ENCODE measurements at regions not wholly inside any gene's neighbourhood (a gene's known extent, or its start where the extent isn't known, plus 50 kb on each side); places are given as distances from the start of the nearest gene placed in this dataset.

DNA sequence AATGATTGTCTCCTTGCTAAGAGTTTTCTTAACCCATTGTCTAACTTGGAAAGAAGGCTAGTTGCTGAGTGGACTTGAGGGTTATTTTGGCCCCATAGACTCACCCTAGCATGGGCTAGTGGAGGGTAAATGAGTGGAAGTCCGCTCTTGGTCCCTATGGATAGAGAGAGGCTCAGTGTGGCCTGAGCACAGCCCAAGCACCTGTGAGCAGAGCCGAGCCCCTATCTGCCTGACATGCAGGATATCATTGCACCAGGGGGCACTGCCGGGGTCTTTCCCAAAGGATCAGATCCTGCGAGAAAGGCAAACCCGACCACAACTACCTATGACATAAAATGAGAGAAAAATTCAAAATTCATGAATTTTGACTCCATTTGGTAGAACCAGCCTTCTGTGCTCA lies 70.6 kb upstream of the GGTLC1 start:
- DNase-seq (ENCODE audit: low read depth), result no peak

DNA sequence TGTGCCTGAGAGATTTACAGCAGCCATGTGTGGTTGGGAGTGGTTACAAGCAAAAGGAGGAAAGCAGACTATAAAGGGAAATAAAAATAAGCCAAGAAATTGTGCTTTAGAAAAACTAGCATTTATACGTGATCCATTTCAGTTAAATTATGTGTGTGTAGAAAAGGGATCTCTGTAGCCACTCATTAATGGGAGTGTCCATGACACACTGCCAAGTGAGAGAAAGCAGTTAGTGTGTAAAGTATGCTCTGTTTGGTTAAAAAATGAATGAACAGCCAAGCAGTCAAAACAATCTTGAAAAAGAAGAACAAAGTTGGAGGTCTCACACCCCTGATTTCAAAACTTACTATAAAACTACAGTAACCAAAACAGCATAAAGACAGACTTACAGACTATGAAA lies 67.9 kb upstream of the GGTLC1 start:
- DNase-seq (ENCODE audit: low read depth), result no peak

DNA sequence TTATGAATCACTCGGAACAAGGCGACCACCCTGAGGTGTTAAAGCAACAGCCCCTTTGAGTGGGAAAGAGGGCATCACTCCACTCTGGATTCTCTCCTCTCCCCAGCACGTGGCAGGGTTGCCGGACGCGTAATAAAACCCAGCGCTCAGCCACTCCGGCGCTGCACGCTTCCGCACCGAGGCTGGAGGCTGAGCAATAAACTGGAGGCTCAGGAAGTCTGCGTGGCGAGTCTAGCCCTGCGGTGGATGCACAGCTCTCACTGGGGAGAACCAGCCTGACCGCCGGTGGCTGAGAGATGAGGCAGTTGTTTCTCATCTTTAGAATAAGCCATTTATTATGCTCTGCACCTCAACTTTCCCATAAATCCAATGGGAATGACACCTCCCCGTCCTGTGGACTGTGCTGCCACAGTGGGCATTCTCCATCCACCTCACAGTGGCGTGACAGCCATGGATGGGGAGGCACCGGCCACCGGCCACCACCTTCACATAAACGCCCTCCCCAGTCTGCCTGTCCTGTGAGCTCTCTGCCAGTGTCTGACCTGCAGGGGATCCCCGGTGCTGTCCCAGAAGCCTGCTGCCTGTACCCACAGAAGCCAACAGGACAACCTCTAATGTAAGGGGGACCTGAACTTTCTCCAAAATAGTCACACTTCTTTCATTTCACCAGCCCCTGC lies 64.2 kb upstream of the GGTLC1 start:
- no peak for DNase-seq (ENCODE audit: low read depth)

DNA sequence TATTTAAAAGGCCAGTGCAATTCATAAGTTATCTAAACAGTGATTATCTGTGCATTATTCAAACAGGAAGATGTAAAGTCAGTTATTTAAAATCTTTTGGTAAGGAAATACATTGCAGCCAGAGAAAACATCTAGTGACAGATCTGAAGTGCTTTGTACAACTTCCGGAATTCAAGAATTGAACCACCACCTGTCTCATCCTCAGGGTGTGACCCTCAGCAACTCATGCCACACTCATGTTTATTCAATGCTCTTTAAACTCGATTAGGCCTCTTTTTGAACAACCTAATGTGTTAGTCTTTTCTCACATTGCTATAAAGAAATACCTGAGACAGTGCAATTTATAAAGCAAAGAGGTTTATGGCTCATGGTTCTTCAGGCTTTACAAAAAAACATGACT lies 62.6 kb upstream of the GGTLC1 start:
- DNase-seq (ENCODE audit: low read depth), result no peak

DNA sequence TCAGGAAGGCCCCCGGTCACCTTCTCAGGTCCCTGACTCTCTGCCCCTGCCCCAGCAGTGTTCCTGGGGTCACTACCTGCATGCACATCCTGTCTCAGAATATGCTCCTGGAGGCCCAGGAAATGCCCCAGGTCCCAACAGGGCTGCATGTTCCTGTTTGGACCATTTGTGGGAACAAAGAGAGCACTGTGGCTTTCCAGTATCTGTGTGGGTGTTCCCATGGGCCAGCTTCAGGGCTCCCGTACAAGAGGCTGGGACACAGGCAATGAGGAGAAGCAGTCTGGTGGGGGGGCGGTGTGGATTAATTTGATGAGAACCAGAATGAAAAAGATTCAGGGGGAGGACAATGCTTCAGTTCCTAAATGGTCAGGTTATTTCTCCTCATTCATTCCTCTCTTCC lies 61.5 kb upstream of the GGTLC1 start:
- DNase-seq (ENCODE audit: low read depth), result no peak

DNA sequence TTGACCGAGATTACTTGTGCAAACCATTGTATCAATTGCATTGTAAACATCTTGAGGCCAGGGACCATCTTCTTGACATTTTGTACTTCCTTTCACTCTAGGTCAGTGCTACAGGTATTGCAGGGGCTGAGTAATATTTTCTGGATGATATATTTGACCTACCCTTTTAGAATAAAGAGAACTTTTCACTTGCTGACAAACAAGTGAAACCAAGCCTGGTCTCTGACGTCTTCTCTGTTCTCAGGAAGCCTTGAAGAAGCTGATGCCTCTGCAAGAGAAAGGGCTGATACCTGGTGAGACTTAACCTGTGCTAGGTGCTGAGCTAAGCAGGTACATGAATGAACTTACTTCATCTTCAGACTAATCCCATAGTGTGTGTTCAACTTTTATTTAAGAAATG lies 60.5 kb upstream of the GGTLC1 start:
- DNase-seq (ENCODE audit: low read depth), result no peak

DNA sequence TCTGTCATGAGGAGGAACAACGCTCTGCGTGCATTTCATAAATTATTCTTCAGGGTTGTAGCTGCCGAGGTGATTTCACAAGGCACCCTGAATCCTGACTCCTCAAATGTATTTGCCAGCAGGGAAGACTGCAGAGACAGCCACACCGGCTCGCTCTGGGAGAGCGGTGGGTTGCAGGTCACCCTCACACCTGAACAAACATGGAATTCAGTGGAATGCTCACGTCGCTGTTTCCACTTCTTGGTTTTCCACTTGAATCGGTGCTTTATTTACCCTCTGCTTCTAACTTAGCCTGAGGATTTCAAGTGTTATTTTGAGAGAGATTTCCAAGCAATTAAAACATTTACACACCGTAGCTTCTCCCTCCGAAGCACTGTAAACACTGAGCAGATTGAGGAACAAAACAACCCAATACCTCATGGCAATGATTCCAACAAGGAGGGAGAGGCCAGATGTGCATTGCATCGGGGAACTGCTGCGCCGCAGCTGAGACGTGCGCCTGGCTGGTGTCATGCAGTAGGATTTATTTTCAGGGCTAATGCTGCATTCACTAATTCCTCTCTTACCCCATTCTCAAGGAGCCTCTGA lies 59.5 kb upstream of the GGTLC1 start:
- no peak for DNase-seq (ENCODE audit: low read depth)

DNA sequence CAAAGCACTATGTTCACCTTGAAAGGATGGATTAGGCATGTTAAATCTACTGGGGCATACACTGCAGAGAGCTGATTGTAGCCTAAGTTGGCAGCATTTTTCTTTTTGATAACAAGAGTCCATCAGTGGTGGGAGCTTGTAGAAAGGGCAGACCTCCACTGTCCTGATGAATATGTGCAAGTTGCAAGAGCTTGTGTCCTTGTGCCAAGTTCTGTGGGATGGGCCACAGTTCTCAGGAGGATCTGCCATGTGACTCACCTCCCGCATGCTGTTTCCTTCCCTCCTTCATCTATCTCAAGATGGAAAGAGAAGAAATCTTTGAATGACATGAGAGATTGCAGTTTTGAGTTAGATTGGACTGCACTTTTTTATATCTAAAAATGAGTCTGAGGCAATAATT lies 58.3 kb upstream of the GGTLC1 start:
- no peak for DNase-seq (ENCODE audit: low read depth)

DNA sequence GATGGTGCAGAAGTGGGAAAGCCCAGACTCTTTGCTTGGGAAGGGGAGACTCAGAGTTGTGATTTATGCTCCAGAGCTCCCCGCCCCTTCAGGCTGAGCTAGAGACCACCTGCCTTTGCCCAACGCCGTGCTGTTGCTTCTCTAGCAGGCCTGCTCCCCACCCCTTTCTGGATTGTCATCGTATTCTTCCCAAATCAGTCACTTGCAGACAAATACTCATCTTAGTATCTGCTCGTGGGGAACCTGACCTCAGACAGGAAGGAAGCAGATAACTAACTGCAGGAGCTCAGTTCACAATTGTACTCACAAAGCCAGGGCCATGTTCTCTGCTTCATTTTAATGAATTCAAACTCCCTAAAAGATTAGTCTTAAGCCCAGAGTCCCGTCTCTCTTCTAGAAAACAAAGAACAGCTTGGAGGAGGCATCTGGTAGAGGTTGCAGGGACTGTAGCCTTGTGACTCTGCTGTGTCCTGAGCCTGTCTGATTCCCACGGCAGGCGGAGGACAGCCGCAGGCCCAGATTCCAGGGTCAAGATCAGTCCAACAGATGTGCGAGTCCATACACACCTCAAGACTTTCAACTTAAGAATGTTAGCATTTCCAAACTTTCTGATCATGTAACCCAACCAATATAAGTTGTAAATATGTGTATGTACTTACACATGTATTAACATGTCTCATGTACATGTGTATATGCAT lies 57.2 kb upstream of the GGTLC1 start:
- no peak for DNase-seq (ENCODE audit: low read depth)

DNA sequence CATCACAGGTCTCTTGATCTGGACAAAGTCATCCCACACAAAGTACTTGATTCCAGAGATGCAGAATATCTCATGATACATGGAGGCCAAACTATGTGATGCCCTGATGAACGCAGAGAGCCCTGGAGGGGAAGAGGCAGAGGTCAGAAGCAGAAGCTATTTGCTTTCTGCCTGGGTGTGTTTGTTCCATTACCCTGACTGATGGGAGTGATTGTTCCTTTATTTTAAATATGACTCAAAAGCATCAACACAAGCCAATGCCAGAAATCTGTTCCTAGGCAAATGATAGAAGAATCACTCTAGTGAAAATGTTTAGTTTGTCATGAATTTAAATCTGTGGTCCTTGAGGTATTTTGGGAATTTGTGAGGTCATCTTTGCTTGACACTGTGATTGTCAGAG lies 54.7 kb upstream of the GGTLC1 start:
- no peak for DNase-seq (ENCODE audit: low read depth)

DNA sequence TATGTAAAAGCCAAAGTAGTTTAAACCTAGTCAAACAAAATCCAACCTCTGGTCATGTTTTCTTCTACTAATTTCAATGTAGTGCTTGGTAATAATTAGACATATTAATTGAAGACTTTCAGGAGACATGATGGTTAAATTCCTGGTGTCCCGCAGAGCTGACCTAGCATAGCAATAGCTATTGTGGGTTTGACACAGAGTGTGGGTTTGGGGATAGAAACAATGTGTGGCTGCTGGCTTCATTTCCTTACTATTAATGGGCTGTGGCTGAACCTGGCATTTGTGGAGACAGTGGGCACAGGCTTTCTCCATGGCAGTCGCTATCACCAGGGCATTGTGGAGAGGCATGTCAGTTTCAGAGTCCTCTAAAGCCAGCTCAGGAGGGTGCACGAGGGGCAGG lies 54.1 kb upstream of the GGTLC1 start:
- DNase-seq (ENCODE audit: low read depth), result no peak

DNA sequence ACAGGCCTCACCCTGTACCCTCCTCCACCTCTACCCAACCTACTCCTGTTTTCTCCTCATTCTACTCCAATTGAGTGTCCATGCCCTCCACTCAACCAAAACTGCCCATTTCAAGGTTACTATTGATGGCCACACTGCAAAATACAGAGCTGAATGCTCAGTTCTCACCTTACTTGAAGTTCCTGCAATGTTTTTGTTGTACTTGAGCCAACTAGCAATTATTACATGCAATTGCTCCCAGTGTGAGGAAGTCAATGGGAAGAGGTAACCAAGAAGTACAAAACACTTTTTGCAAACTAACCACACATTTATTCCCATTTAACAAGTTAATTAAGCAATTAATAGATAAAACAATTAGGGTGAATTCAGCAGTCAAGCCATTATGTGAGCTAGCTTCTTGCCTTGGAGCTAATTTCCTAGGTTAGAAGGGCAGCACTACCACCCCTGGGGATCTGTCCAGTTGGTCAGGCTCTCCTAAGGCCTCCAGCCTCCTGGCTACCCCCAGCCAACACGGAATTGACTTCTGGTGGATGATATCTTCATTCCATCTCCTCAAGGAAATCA lies 52.4 kb upstream of the GGTLC1 start:
- no peak for DNase-seq (ENCODE audit: low read depth)

DNA sequence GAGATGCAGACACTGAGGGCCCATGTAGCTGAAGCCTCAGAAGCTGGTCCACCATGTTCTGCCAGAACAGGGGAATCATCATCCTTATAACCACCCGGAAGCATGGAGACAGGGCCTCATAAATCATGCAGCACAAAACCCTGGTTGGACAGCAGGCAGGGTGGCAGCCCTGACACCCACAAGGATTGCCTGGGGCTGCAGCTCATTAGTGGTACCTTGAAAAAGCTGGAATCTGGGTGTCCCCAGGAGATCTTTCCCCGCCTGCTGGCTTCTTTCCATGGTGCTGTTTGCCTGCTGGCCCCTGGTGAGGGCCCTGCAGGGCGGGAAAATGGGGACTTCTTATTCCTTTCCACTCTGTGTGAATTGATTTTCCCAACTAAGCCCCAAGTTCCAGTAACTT lies 50.6 kb upstream of the GGTLC1 start:
- DNase-seq (ENCODE audit: low read depth), result no peak
